SK-N-SH (cell line): ENCODE measurements at regions not wholly inside any gene's neighbourhood (a gene's known extent, or its start where the extent isn't known, plus 50 kb on each side); places are given as distances from the start of the nearest gene placed in this dataset.

Experiments used
- CTCF ChIA-PET: fragments of 300-600, 350-600 bp; formaldehyde crosslinking; extraction: SDS; loops from one replicate; lab custom pipeline; 2021; lab: Yijun Ruan, JAX
- POLR2A ChIA-PET: fragments of 350-600 bp; sonication (Branson Sonifier 250); formaldehyde crosslinking; extraction: SDS; loops from one replicate; lab custom pipeline; 2020; ENCODE audit warnings: antibody characterized with exemption, inconsistent platforms; lab: Yijun Ruan, JAX
- DNase-seq: peaks from one replicate; pipeline ENCODE4 v3.0.0; 2012
- H2AFZ ChIP-seq: fragments of 200-600 bp; sonication (generic); 2 replicates; pipeline ENCODE4 v1.8.1; 2016; ENCODE audit warnings: antibody characterized with exemption, mild to moderate bottlenecking, low read depth
- H3F3A ChIP-seq: fragments of 200-600 bp; sonication (generic); replicated peaks from 2 replicates; pipeline ENCODE3; 2016; ENCODE audit warnings: antibody characterized with exemption, mild to moderate bottlenecking; ENCODE audit not compliant: insufficient read depth
- H3K27ac ChIP-seq, 2 experiments: fragments of 200-500 bp in 1 of 2; fragments of 200-600 bp in 1 of 2; sonication (Bioruptor generic) in 1 of 2; sonication (generic), shearing (Covaris generic) in 1 of 2; 2 replicates each; pipeline versions ENCODE4 v1.5.1 to v1.6.1; 2014 to 2016; ENCODE audit warnings: low read depth in 2 of 2, inconsistent platforms in 1 of 2, low read length in 1 of 2, mild to moderate bottlenecking in 1 of 2, mixed read lengths in 1 of 2
- H3K27me3 ChIP-seq: fragments of 200-600 bp; sonication (generic), shearing (Covaris generic); 2 replicates; pipeline ENCODE4 v1.6.1; 2016; ENCODE audit warnings: mixed run types; ENCODE audit not compliant: insufficient read depth
- H3K36me3 ChIP-seq, 2 experiments: fragments of 200-500 bp in 1 of 2; fragments of 200-600 bp in 1 of 2; sonication (Bioruptor generic) in 1 of 2; sonication (generic) in 1 of 2; replicated peaks in 1 of 2; 2 replicates each; pipeline versions ENCODE3 to v1.5.1; 2014 to 2016; ENCODE audit warnings: low read length in 1 of 2, mild to moderate bottlenecking in 1 of 2; ENCODE audit not compliant: insufficient read depth in 2 of 2, control insufficient read depth in 1 of 2
- H3K4me1 ChIP-seq, 2 experiments: fragments of 200-500 bp in 1 of 2; fragments of 200-600 bp in 1 of 2; sonication (Bioruptor generic) in 1 of 2; sonication (generic), shearing (Covaris generic) in 1 of 2; 2 replicates each; pipeline versions ENCODE4 v1.5.1 to v1.6.1; 2014 to 2016; ENCODE audit warnings: low read depth in 1 of 2, low read length in 1 of 2, mixed run types in 1 of 2; ENCODE audit not compliant: insufficient read depth in 2 of 2, control insufficient read depth in 1 of 2
- H3K4me2 ChIP-seq: fragments of 200-600 bp; sonication (generic), shearing (Covaris generic); 2 replicates; pipeline ENCODE4 v1.6.1; 2017; ENCODE audit warnings: mixed run types
- H3K4me3 ChIP-seq, 2 experiments: fragments of 200-500 bp in 1 of 2; fragments of 200-600 bp in 1 of 2; sonication (Bioruptor generic) in 1 of 2; sonication (generic), shearing (Covaris generic) in 1 of 2; 2 replicates each; pipeline versions ENCODE4 v1.5.1 to v1.8.1; 2014 to 2016; ENCODE audit warnings: low read depth in 2 of 2, inconsistent platforms in 1 of 2, low read length in 1 of 2, mild to moderate bottlenecking in 1 of 2, mixed read lengths in 1 of 2, moderate library complexity in 1 of 2
- H3K79me2 ChIP-seq: fragments of 200-600 bp; sonication (generic); 2 replicates; pipeline ENCODE4 v1.8.1; 2017; ENCODE audit warnings: mild to moderate bottlenecking; ENCODE audit not compliant: insufficient read depth
- H3K9ac ChIP-seq: fragments of 200-600 bp; sonication (generic); 2 replicates; pipeline ENCODE4 v1.6.1; 2017; ENCODE audit warnings: mixed run types
- H3K9me2 ChIP-seq: fragments of 200-600 bp; sonication (generic); 2 replicates; pipeline ENCODE4 v1.6.1; 2017; ENCODE audit warnings: mixed run types
- H3K9me3 ChIP-seq: fragments of 200-600 bp; sonication (generic); 2 replicates; pipeline ENCODE4 v1.6.1; 2017; ENCODE audit warnings: mixed run types, mild to moderate bottlenecking, moderate library complexity
- H4K20me1 ChIP-seq: fragments of 200-600 bp; sonication (generic); 2 replicates; pipeline ENCODE4 v1.6.1; 2017; ENCODE audit warnings: mild to moderate bottlenecking, mixed run types; ENCODE audit not compliant: insufficient read depth
- EP300 ChIP-seq, 2 experiments: IDR thresholded peaks; 2 replicates each; pipeline versions ENCODE4 v1.4.0 to v1.6.1; 2012; ENCODE audit warnings: borderline replicate concordance in 1 of 2, low read depth in 1 of 2, low read length in 1 of 2
- FOXJ3 ChIP-seq: sonication (generic); formaldehyde crosslinking; IDR thresholded peaks from 2 replicates; pipeline ENCODE4 v1.5.1; 2020; ENCODE audit warnings: mild to moderate bottlenecking, missing genetic modification reagents
- GABPA ChIP-seq: IDR thresholded peaks from 2 replicates; pipeline ENCODE4 v1.4.0; 2012; ENCODE audit warnings: low read depth, mild to moderate bottlenecking
- JUND ChIP-seq: IDR thresholded peaks from 2 replicates; pipeline ENCODE4 v1.4.0; 2012
- MXI1 ChIP-seq: IDR thresholded peaks from 2 replicates; pipeline ENCODE4 v1.6.1; 2012; ENCODE audit warnings: mild to moderate bottlenecking, low read depth, low read length, improper control_type of control experiment
- NFIC ChIP-seq: IDR thresholded peaks from 2 replicates; pipeline ENCODE4 v1.4.0; 2012; ENCODE audit warnings: borderline replicate concordance
- NRF1 ChIP-seq: IDR thresholded peaks from 2 replicates; pipeline ENCODE4 v1.6.1; 2012; ENCODE audit warnings: low read depth, mild to moderate bottlenecking, low read length
- POLR2AphosphoS5 ChIP-seq: IDR thresholded peaks from 2 replicates; pipeline ENCODE4 v1.6.1; 2012; ENCODE audit warnings: low read depth, low read length
- RCOR1 ChIP-seq: fragments of 150-350 bp; IDR thresholded peaks from 2 replicates; pipeline ENCODE4 v1.6.1; 2017; ENCODE audit warnings: antibody characterized with exemption, low read length
- SIN3A ChIP-seq: IDR thresholded peaks from 2 replicates; pipeline ENCODE4 v1.6.1; 2012; ENCODE audit warnings: low read depth, mild to moderate bottlenecking, low read length, moderate library complexity, borderline replicate concordance
- SMC3 ChIP-seq: IDR thresholded peaks from 2 replicates; pipeline ENCODE4 v1.6.1; 2012; ENCODE audit warnings: low read depth, low read length, improper control_type of control experiment
- TAF1 ChIP-seq: IDR thresholded peaks from 2 replicates; pipeline ENCODE4 v1.6.1; 2012; ENCODE audit warnings: low read depth, mild to moderate bottlenecking, low read length, moderate library complexity, borderline replicate concordance
- TCF12 ChIP-seq: IDR thresholded peaks from 2 replicates; pipeline ENCODE4 v1.4.0; 2012
- TEAD4 ChIP-seq: IDR thresholded peaks from 2 replicates; pipeline ENCODE4 v1.4.0; 2012; ENCODE audit warnings: mild to moderate bottlenecking, borderline replicate concordance; ENCODE audit not compliant: insufficient read depth
- WGBS: methylation state at CpG from one replicate; pipeline ENCODE4 v1.1.6; 2017; ENCODE audit warnings: low lambda C conversion rate; 5-methylcytosine and 5-hydroxymethylcytosine counted together
- TF ChIP-seq, protein P1 (sequence below): fragments of 150-350 bp; IDR thresholded peaks from 2 replicates; pipeline ENCODE4 v1.6.1; 2017; ENCODE audit warnings: antibody characterized with exemption, low read length, low read depth, borderline replicate concordance
- TF ChIP-seq, protein P2 (sequence below): fragments of 200-600 bp; sonication (generic); IDR thresholded peaks from 2 replicates; pipeline ENCODE4 v1.6.1; 2017; ENCODE audit warnings: antibody characterized with exemption, mild to moderate bottlenecking, moderate library complexity

DNA sequence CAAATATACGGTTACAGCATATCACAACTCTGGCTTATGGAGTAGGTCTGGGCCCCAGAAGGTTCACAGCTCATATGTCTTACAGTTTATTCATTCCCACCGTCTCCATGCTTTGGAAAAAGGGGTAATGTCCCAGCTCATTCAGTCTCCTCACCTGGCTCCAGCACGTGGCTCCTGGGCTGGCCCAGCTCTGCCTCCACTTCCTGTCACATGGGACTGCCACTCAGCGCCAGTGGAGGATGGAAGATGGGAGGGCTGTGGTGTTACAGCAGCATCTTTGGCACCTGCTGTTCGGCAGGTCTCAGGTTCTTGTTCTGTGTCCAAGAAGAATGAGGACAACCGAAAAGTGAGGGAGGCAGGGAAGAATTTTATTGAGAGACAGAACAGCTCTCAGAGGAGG lies 216.3 kb upstream of the ATXN7L3B start:
- H3K4me1 ChIP-seq, result peaks cover 0 to 4% of the 10 kb centered on the region in 2 experiments; a peak in 1 of 4 replicates
- 23% methylated on average over 6 of the region's 6 CpGs for WGBS

DNA sequence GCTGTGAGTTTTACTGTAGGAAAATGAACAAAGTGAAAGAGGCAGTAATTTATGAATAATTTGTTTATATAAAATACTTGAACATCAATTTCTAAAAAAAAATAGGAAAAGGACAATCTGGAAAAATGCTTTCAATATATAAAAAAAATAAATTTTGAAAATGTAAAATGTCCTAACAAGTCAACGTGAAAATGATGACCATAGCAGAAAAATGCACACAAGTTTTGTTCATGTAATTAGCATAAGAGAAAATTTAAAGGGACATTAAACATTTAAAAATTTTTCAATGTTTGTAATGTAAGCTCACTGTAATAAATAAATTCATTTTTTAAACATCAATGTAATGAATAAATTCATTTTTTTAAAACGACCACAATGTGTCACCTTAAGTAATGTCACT lies 214.8 kb upstream of the ATXN7L3B start:
- no peaks in the 10 kb centered on the region for H4K20me1 ChIP-seq
- no peak overlapping the region for H2AFZ ChIP-seq
- H3K79me2 ChIP-seq, result no peaks in the 10 kb centered on the region
- WGBS, result 8% methylated on average over 2 of the region's 2 CpGs
- no peaks in the 10 kb centered on the region for H3K9me2 ChIP-seq
- H3K36me3 ChIP-seq, result no peaks in the 10 kb centered on the region
- H3K4me3 ChIP-seq, result no peak overlapping the region
- H3K27me3 ChIP-seq, result no peaks in the 10 kb centered on the region
- H3K9me3 ChIP-seq, result no peaks in the 10 kb centered on the region
- DNase-seq, result no peak
- TF ChIP-seq TCF12 (no peak), TEAD4 (no peak), FOXJ3 (no peak), EP300 (IDR thresholded peaks at IDR 0.05; ENCODE audit: borderline replicate concordance in 1 of 2, low read depth in 1 of 2, low read length in 1 of 2) (no peak), GABPA (no peak), RCOR1 (no peak), NFIC (no peak), NRF1 (no peak), JUND (no peak), POLR2AphosphoS5 (no peak), TAF1 (no peak), MXI1 (no peak)
- TF ChIP-seq, protein P1, sequence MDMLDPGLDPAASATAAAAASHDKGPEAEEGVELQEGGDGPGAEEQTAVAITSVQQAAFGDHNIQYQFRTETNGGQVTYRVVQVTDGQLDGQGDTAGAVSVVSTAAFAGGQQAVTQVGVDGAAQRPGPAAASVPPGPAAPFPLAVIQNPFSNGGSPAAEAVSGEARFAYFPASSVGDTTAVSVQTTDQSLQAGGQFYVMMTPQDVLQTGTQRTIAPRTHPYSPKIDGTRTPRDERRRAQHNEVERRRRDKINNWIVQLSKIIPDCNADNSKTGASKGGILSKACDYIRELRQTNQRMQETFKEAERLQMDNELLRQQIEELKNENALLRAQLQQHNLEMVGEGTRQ, result no peak
- TF ChIP-seq, protein P2, sequence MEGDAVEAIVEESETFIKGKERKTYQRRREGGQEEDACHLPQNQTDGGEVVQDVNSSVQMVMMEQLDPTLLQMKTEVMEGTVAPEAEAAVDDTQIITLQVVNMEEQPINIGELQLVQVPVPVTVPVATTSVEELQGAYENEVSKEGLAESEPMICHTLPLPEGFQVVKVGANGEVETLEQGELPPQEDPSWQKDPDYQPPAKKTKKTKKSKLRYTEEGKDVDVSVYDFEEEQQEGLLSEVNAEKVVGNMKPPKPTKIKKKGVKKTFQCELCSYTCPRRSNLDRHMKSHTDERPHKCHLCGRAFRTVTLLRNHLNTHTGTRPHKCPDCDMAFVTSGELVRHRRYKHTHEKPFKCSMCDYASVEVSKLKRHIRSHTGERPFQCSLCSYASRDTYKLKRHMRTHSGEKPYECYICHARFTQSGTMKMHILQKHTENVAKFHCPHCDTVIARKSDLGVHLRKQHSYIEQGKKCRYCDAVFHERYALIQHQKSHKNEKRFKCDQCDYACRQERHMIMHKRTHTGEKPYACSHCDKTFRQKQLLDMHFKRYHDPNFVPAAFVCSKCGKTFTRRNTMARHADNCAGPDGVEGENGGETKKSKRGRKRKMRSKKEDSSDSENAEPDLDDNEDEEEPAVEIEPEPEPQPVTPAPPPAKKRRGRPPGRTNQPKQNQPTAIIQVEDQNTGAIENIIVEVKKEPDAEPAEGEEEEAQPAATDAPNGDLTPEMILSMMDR, result no peak
- ChIA-PET POLR2A (no interaction called here), CTCF (no interaction called here)
- H3K27ac ChIP-seq, result no peak overlapping the region
- no peak overlapping the region for H3K4me2 ChIP-seq
- no peak overlapping the region for H3K9ac ChIP-seq
- H3F3A ChIP-seq, result no peaks in the 10 kb centered on the region
- no peaks in the 10 kb centered on the region; a peak in 1 of 4 replicates for H3K4me1 ChIP-seq

More for the DNA sequence above, 216.3 kb upstream of the ATXN7L3B start:
- H4K20me1 ChIP-seq, result no peaks in the 10 kb centered on the region
- H3K9ac ChIP-seq, result no peak overlapping the region
- no peak overlapping the region for H3K4me3 ChIP-seq
- H3K9me3 ChIP-seq, result no peaks in the 10 kb centered on the region
- TF ChIP-seq SMC3 (no peak), NFIC (no peak), SIN3A (no peak)
- TF ChIP-seq, protein P2, result no peak
- no peaks in the 10 kb centered on the region for H3K27me3 ChIP-seq
- no peak overlapping the region for H3K4me2 ChIP-seq
- no peak overlapping the region for H2AFZ ChIP-seq
- CTCF ChIA-PET, result no interaction called here
- DNase-seq, result no peak
- no peaks in the 10 kb centered on the region for H3F3A ChIP-seq
- H3K79me2 ChIP-seq, result no peaks in the 10 kb centered on the region
- H3K9me2 ChIP-seq, result no peaks in the 10 kb centered on the region
- no peaks in the 10 kb centered on the region for H3K36me3 ChIP-seq
- POLR2A ChIA-PET, result no interaction called here
- no peak overlapping the region for H3K27ac ChIP-seq
